HuH-7 (cell line): ENCODE measurements at regions not wholly inside any gene's neighbourhood (a gene's known extent, or its start where the extent isn't known, plus 50 kb on each side); places are given as distances from the start of the nearest gene placed in this dataset.

Experiments
- DNase-seq: peaks from one replicate; pipeline ENCODE4 v3.0.0; 2011; ENCODE audit warnings: low spot score

- DNase-seq: no peak
These were observed 192.5 kb downstream of the HAUS1 start for GRCh38 chr18:46296656-46297055.

- no peak for DNase-seq
These were observed 192.9 kb downstream of the HAUS1 start for GRCh38 chr18:46297124-46297523.

GRCh38 chr18:46297621-46298020, 193.4 kb downstream of the HAUS1 start:
- no peak for DNase-seq

GRCh38 chr18:46298511-46298910, 194.3 kb downstream of the HAUS1 start:
- DNase-seq: no peak

GRCh38 chr18:46299465-46300008, 195.4 kb downstream of the HAUS1 start:
- no peak for DNase-seq

GRCh38 chr18:46301081-46301480, 196.9 kb downstream of the HAUS1 start:
- DNase-seq: no peak

GRCh38 chr18:46301571-46301970, 197.4 kb downstream of the HAUS1 start:
- DNase-seq: no peak

- DNase-seq: no peak
These were observed 198.6 kb downstream of the HAUS1 start for GRCh38 chr18:46302528-46303485.

- DNase-seq: no peak
These were observed 206.1 kb downstream of the HAUS1 start for GRCh38 chr18:46310258-46310657.

GRCh38 chr18:46310675-46311345, 206.6 kb downstream of the HAUS1 start:
- no peak for DNase-seq

GRCh38 chr18:46311491-46311890, 207.3 kb downstream of the HAUS1 start:
- DNase-seq: no peak

- DNase-seq: no peak
These were observed 208.0 kb downstream of the HAUS1 start for GRCh38 chr18:46312221-46312620.

- DNase-seq: no peak
These were observed 209.3 kb downstream of the HAUS1 start for GRCh38 chr18:46313521-46313920.

- no peak for DNase-seq
These were observed 209.8 kb downstream of the HAUS1 start for GRCh38 chr18:46314011-46314410.

- no peak for DNase-seq
These were observed 211.0 kb downstream of the HAUS1 start for GRCh38 chr18:46315161-46315560.

- no peak for DNase-seq
These were observed 214.2 kb downstream of the HAUS1 start for GRCh38 chr18:46318356-46318755.

GRCh38 chr18:46319783-46320182, 215.6 kb downstream of the HAUS1 start:
- DNase-seq: no peak

GRCh38 chr18:46320297-46320696, 216.1 kb downstream of the HAUS1 start:
- no peak for DNase-seq

GRCh38 chr18:46320928-46321711, 216.9 kb downstream of the HAUS1 start:
- no peak for DNase-seq

GRCh38 chr18:46321955-46322354, 217.8 kb downstream of the HAUS1 start:
- no peak for DNase-seq

GRCh38 chr18:46322411-46322891, 218.3 kb downstream of the HAUS1 start:
- no peak for DNase-seq

- no peak for DNase-seq
These were observed 218.8 kb downstream of the HAUS1 start for GRCh38 chr18:46322941-46323340.
